Activated CD4-positive, alpha-beta T cell treated with anti-CD3 and anti-CD28 coated beads, Interleukin-2, amount 50 U/mL, for 16 hours (primary cell): ENCODE measurements at regions not wholly inside any gene's neighbourhood (a gene's known extent, or its start where the extent isn't known, plus 50 kb on each side); places are given as distances from the start of the nearest gene placed in this dataset.
"Not testable (repeated sequence)": the region's sequence is repeated elsewhere in the genome, so short reads cannot be mapped to it uniquely, and the experiment has no call there.

Experiments
- DNase-seq: peaks from one replicate; pipeline ENCODE4 v3.0.0-alpha.2; 2020

GRCh38 chr14:22184157-22184829, 404.7 kb downstream of the DAD1 start:
- no peak for DNase-seq

GRCh38 chr14:22180045-22180444, 409.0 kb downstream of the DAD1 start:
- no peak for DNase-seq

- DNase-seq, result no peak
Measured at GRCh38 chr14:22179190-22179589, 409.8 kb downstream of the DAD1 start.

GRCh38 chr14:22178333-22178839, 410.6 kb downstream of the DAD1 start:
- DNase-seq, result peak; percentile 42

DNA sequence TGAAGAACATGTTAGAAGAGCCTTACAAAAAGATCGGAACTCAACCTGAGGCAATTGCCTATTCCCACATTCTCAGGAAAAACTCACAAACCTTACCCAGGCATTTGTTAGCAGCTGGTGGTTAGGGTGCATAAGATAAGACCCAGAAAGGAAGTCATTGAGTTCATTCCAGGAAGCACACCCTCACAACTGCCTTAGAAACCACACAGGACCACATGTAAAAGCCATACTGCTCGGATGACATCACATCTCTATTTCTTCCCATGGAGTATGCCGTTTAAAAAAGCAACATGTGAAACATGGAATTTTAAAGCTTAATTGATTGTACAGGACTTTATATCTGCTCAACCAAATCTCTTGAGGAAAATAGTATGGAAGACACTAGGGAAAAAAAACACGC, 411.2 kb downstream of the DAD1 start:
- DNase-seq, result peak; percentile 46

DNA sequence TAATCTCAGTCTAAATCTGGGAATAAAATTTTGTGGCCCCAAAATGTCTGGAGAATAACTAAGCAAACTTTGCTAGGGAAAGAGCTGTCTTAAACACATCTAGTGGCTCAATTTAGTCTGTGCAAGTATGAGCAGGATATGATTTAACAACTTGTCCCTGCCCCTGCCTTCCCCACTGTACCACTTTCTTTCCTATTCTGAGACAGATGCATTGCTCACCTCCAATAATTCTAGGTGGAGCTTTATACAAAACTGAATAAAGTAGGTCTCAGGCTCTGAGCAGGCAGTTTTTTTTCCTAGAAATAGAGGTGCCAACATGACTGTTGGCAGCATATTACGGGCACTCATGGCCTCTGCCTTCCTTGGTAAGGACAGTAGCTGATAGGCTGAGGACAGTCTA, 412.1 kb downstream of the DAD1 start:
- peak; percentile 52 for DNase-seq

GRCh38 chr14:22175278-22175558, 413.8 kb downstream of the DAD1 start:
- not testable (repeated sequence) for DNase-seq

- no peak for DNase-seq
Measured at GRCh38 chr14:22174412-22175277, 414.4 kb downstream of the DAD1 start.

DNA sequence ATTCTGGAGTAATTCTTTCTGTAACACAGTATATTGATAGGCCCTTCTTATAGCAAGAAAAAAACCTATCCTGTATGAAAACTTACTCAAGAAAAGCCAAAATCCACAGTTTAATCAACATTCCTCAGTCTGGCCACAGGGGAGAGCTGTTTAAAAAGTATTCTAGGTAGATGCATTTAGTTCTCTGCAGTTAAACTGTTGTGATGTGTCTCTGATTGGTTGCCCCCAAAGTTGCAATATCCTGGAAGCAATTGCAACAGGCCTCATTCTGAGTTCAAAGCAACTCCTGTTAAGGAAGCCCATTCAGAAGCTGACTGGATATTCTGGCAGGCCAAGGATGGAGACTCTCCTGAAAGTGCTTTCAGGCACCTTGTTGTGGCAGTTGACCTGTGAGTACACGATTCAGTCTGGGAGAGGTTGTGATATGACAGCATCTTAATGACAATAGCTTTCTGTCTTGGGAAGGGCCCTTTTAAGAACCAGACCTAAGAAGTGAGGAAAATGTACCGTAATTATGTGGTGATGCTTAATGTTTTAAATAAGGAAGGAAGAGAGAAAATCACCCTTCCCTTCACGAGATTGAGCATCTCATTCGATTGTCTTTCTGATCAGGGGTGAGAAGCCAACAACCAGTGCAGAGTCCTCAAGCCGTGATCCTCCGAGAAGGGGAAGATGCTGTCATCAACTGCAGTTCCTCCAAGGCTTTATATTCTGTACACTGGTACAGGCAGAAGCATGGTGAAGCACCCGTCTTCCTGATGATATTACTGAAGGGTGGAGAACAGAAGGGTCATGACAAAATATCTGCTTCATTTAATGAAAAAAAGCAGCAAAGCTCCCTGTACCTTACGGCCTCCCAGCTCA, 420.7 kb downstream of the DAD1 start:
- DNase-seq, result peak; percentile 39

DNA sequence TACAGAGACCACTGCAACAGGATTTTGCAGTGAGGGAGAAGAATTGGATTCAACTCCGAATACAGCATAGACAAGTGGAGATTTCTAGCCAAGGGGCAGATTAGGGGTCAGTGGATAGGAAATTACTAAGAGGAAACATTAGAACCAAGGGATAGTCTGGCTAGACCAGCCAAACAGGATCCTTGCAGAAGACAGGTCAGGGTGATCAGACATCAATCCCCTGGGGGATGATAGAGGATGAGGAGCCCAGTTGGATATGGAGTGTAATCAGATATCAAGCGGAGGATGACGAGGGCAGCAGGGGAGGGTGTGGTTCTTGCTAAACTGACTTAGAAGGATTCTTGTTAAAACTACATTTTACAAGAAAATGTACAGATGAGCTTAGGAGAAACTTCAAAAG, 424.4 kb downstream of the DAD1 start:
- DNase-seq, result no peak

DNA sequence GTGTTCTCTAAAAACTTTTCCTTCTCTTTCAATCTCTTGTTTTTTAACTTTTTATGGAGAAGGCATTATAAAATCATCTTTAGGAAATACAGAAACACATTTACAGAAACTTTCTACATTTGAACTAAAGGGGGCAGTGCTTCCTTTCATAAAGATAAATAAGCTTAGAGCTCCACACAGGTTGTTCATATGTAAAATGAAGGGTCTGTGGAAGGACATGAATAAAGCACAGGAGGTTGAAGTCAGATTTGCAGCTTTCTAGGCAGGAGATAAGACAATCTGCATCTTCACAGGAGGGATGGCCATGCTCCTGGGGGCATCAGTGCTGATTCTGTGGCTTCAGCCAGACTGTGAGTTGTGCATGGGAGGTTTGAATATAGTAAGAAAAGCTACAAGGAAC, 426.0 kb downstream of the DAD1 start:
- DNase-seq, result no peak

DNA sequence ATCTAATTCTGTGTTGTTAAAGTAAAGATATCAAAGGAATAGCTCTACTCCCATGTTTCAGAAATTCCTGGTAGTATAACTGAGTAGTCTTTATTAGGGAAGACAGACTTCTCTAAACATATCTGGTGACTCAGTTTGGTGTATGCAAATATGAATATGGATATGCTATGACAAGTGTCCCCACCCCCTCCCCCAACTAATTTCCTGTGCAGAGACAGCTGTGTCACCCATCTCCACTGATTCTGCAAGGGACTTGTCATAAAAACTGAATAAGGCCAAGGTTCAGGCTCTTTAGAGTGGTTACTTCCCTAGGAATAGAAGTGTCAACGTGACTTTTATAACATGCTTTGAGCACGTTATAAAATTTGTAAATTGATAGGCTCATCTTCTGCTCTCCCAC, 429.1 kb downstream of the DAD1 start:
- no peak for DNase-seq

- DNase-seq, result no peak
Measured at GRCh38 chr14:22159099-22159498, 429.9 kb downstream of the DAD1 start.

DNA sequence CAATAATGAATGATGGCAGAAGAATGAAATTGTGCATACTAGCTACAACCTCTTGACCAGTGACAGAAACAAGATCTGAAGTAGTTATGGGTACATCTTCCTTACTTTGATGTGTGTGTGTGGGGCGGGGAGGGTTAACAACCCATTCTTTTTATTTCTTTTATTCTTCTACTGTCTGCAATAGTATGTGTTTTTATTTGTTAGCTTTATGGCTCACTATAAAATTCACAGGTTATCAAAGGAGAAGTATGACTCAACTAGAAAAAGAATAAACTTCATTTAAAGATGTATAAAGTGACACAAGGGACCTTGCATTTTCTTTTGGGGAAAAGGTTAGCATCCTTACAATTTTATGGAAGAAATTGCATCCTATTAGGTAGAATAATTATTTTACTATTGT, 430.5 kb downstream of the DAD1 start:
- DNase-seq, result no peak

GRCh38 chr14:22155571-22155970, 433.5 kb downstream of the DAD1 start:
- no peak for DNase-seq

- DNase-seq, result no peak
Measured at GRCh38 chr14:22152903-22153302, 436.1 kb downstream of the DAD1 start.

GRCh38 chr14:22152161-22152870, 436.7 kb downstream of the DAD1 start:
- no peak for DNase-seq

- DNase-seq, result no peak
Measured at GRCh38 chr14:22151121-22151520, 437.9 kb downstream of the DAD1 start.

DNA sequence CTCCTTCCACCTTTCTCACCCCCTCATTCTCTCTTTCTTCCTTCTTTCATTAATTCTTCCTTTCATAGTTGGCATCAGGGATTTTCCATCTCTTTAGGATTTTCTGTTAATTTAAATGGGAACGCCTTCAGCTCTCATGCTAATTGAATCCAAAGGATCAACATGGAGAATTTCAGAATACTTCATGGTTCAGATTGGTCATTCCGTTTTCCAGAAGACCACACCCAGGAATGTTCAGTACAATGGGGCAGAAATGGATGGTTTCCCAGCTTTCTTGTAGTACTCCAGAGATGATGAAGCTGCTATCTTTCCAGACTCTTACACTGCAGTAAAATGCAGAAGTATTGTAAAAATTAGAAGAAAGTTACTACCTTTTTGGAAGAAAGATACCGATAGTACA, 440.0 kb downstream of the DAD1 start:
- no peak for DNase-seq

DNA sequence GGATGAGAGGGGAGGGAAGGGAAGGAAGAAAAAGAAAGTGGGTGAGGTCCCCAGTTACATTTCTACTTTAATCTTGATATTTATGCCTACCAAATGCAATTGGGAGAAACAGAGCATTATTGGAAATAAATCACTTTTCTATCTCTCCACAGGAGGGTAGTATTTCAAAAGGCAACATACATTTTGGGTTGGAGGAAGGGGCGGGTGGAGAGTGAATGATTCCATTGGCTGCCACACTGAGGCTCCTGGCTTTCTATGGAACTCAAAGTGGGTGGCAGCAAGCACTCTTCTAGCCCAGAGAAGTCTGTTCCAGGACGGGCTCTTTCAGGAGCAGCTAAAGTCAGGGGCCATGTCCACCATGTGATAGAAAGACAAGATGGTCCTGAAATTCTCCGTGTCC, 441.3 kb downstream of the DAD1 start:
- no peak for DNase-seq

GRCh38 chr14:22143363-22143762, 445.7 kb downstream of the DAD1 start:
- no peak for DNase-seq

GRCh38 chr14:22140633-22141032, 448.4 kb downstream of the DAD1 start:
- DNase-seq, result no peak
